OCI-LY1 (cell line): ENCODE measurements at regions not wholly inside any gene's neighbourhood (a gene's known extent, or its start where the extent isn't known, plus 50 kb on each side); places are given as distances from the start of the nearest gene placed in this dataset.

Experiments used
- H2AFZ ChIP-seq: fragments of 200-600 bp; sonication (generic), shearing (Covaris generic); 2 replicates; pipeline ENCODE4 v1.6.0; 2014; ENCODE audit warnings: antibody characterized with exemption, mild to moderate bottlenecking, low read length
- H3F3A ChIP-seq: fragments of 200-600 bp; sonication (generic), shearing (Covaris generic); 2 replicates; pipeline ENCODE4 v1.6.0; 2014; ENCODE audit warnings: mild to moderate bottlenecking, antibody characterized with exemption, low read length, moderate library complexity; ENCODE audit not compliant: insufficient read depth
- H3K27ac ChIP-seq: fragments of 200-600 bp; sonication (generic); 2 replicates; pipeline ENCODE4 v1.5.1; 2014; ENCODE audit warnings: low read length, mixed run types, mild to moderate bottlenecking, low read depth; ENCODE audit not compliant: poor library complexity, severe bottlenecking
- H3K27me3 ChIP-seq: fragments of 200-600 bp; sonication (generic); 2 replicates; pipeline ENCODE4 v1.6.0; 2014; ENCODE audit warnings: antibody characterized with exemption, mild to moderate bottlenecking, low read length, moderate library complexity; ENCODE audit not compliant: insufficient read depth
- H3K36me3 ChIP-seq: fragments of 200-600 bp; sonication (generic); 2 replicates; pipeline ENCODE4 v1.6.1; 2014; ENCODE audit warnings: mild to moderate bottlenecking, antibody characterized with exemption, low read length, moderate library complexity, mixed read lengths; ENCODE audit not compliant: insufficient read depth
- H3K4me1 ChIP-seq: fragments of 200-600 bp; sonication (generic); 2 replicates; pipeline ENCODE4 v1.5.1; 2014; ENCODE audit warnings: mild to moderate bottlenecking, low read length, moderate library complexity; ENCODE audit not compliant: insufficient read depth, severe bottlenecking
- H3K4me2 ChIP-seq: fragments of 200-600 bp; sonication (generic), shearing (Covaris generic); 2 replicates; pipeline ENCODE4 v1.6.1; 2014; ENCODE audit warnings: low read length
- H3K4me3 ChIP-seq: fragments of 200-600 bp; sonication (generic); 2 replicates; pipeline ENCODE4 v1.5.1; 2014; ENCODE audit warnings: low read length, low read depth, mild to moderate bottlenecking, mixed read lengths; ENCODE audit not compliant: poor library complexity, severe bottlenecking
- H3K79me2 ChIP-seq: fragments of 200-600 bp; shearing (Covaris generic); 2 replicates; pipeline ENCODE4 v1.6.1; 2016; ENCODE audit warnings: mixed run types, low read length, mixed read lengths; ENCODE audit not compliant: insufficient read depth
- H3K9ac ChIP-seq: fragments of 200-600 bp; sonication (generic), shearing (Covaris generic); 2 replicates; pipeline ENCODE4 v1.6.1; 2014; ENCODE audit warnings: mild to moderate bottlenecking, low read length, mixed read lengths
- H3K9me2 ChIP-seq: fragments of 200-600 bp; sonication (generic), shearing (Covaris generic); 2 replicates; pipeline ENCODE4 v1.6.1; 2014; ENCODE audit warnings: low read depth, mild to moderate bottlenecking, low read length, mixed read lengths
- H3K9me3 ChIP-seq: fragments of 200-600 bp; shearing (Covaris generic); 2 replicates; pipeline ENCODE4 v1.6.1; 2014; ENCODE audit warnings: low read length, mixed read lengths
- H4K20me1 ChIP-seq: fragments of 200-600 bp; sonication (generic), shearing (Covaris generic); 2 replicates; pipeline ENCODE4 v1.6.0; 2016; ENCODE audit warnings: mild to moderate bottlenecking, low read length; ENCODE audit not compliant: insufficient read depth
- EZH2 ChIP-seq: fragments of 200-600 bp; sonication (generic), shearing (Covaris generic); IDR thresholded peaks from 2 replicates; pipeline ENCODE4 v1.8.0; 2017; ENCODE audit warnings: borderline replicate concordance, mixed run types, mild to moderate bottlenecking, antibody characterized with exemption, low read length, moderate library complexity, mixed read lengths
- TF ChIP-seq, protein P1 (sequence below): fragments of 200-600 bp; sonication (generic), shearing (Covaris generic); IDR thresholded peaks from 2 replicates; pipeline ENCODE4 v1.5.1; 2017; ENCODE audit warnings: mild to moderate bottlenecking, antibody characterized with exemption, low read length, moderate library complexity, mixed read lengths

DNA sequence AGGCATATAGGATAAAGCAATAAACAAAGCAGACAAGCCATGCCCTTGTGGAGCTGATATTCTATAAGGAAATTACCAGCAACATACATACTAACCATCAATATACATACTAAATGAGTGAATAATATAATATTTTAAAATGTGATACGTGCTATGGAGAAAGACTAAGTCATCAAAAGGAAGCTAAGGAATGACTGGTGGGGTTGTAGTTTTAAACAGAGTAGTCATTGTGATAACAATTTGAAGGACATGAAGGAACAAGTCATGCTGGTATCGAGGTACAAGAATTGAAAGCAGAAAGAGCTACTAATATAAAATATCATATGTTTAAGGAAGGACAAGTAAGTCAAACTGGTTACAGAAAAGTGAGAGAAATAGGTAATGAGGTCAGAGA lies 894.9 kb upstream of the PCDH9 start:
- no peak overlapping the region for H2AFZ ChIP-seq

DNA sequence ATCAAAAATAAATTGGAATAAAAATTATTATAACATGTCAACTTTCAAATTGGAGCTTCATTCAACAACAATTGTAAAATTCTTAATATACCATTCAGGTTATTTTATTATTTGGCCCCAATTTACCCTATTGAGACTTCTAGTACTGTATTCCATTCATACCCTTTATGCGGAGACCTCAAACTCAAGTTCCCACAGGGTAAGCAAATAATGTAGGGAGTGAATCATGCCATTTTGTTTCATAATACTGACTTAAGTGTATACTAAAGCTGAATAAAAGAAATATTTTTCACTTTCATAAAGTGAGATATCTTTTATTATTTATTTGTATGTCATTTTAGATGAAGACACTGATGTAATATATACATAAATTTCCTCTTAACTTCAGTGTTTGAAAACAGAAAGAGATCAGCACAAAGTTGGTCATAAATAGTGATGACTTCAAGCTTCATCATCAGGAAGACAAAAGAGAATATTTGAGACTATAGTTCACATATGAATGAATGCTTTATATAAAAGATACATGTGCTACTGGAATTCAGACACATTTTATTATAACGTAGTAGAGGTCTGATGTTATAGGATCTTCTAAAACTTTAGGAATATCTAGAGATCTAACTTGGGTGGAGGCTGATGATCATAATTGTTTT lies 894.4 kb upstream of the PCDH9 start:
- no peak overlapping the region for H3K4me3 ChIP-seq
- H3K27ac ChIP-seq: no peak overlapping the region
- no peaks in the 10 kb centered on the region for H3K36me3 ChIP-seq
- no peaks in the 10 kb centered on the region for H3F3A ChIP-seq
- no peaks in the 10 kb centered on the region for H3K4me1 ChIP-seq
- H3K27me3 ChIP-seq: no peaks in the 10 kb centered on the region
- no peak overlapping the region for H3K4me2 ChIP-seq
- H3K9me2 ChIP-seq: no peaks in the 10 kb centered on the region
- no peak for TF ChIP-seq EZH2
- TF ChIP-seq, protein P1, sequence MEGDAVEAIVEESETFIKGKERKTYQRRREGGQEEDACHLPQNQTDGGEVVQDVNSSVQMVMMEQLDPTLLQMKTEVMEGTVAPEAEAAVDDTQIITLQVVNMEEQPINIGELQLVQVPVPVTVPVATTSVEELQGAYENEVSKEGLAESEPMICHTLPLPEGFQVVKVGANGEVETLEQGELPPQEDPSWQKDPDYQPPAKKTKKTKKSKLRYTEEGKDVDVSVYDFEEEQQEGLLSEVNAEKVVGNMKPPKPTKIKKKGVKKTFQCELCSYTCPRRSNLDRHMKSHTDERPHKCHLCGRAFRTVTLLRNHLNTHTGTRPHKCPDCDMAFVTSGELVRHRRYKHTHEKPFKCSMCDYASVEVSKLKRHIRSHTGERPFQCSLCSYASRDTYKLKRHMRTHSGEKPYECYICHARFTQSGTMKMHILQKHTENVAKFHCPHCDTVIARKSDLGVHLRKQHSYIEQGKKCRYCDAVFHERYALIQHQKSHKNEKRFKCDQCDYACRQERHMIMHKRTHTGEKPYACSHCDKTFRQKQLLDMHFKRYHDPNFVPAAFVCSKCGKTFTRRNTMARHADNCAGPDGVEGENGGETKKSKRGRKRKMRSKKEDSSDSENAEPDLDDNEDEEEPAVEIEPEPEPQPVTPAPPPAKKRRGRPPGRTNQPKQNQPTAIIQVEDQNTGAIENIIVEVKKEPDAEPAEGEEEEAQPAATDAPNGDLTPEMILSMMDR: no peak
- no peaks in the 10 kb centered on the region for H4K20me1 ChIP-seq
- H3K9me3 ChIP-seq: no peaks in the 10 kb centered on the region
- H3K9ac ChIP-seq: no peak overlapping the region
- no peaks in the 10 kb centered on the region for H3K79me2 ChIP-seq
- no peak overlapping the region for H2AFZ ChIP-seq

More for the DNA sequence above, 894.9 kb upstream of the PCDH9 start:
- Histone ChIP-seq H3K27me3 (no peaks in the 10 kb centered on the region), H3K79me2 (no peaks in the 10 kb centered on the region), H3K4me1 (no peaks in the 10 kb centered on the region), H3K9me2 (no peaks in the 10 kb centered on the region), H3K36me3 (no peaks in the 10 kb centered on the region), H3K9ac (no peak overlapping the region), H3K27ac (no peak overlapping the region), H4K20me1 (no peaks in the 10 kb centered on the region), H3K9me3 (no peaks in the 10 kb centered on the region), H3K4me2 (no peak overlapping the region), H3K4me3 (no peak overlapping the region), H3F3A (no peaks in the 10 kb centered on the region)
- TF ChIP-seq, protein P1: no peak
- TF ChIP-seq EZH2: no peak

DNA sequence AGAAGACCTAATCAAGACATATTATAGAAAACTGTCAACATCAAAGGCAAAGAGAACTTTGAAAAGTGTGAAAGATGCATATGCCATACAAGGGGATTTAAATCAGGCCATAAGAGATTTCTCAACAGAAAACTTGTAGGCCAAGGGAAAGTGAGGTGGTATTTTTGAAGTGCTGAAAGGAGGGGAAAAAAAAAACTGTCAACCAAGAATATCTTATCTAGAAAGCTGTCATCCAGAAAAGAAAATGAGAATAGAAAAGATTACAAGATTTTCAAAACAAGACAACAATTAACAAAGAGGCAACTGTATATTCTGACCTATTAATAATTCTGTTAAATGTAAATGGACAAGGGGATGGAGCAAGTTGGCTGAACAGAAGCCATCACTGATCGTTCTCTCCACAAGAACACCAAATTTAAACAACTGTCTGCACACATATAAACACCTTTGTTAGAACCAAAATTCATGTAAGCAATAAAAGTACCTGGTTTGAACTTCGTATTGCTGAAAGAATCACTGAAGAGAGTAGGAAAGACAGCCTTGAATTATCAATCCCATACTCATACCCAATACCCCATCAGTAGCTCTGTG lies 880.1 kb upstream of the PCDH9 start:
- no peaks in the 10 kb centered on the region for H3F3A ChIP-seq
- H3K4me1 ChIP-seq: no peaks in the 10 kb centered on the region
- H3K4me2 ChIP-seq: no peak overlapping the region
- no peaks in the 10 kb centered on the region for H3K27me3 ChIP-seq
- no peaks in the 10 kb centered on the region for H3K9me2 ChIP-seq
- H3K9me3 ChIP-seq: no peaks in the 10 kb centered on the region
- H3K79me2 ChIP-seq: no peaks in the 10 kb centered on the region
- no peak overlapping the region for H3K9ac ChIP-seq
- TF ChIP-seq, protein P1: no peak
- TF ChIP-seq EZH2: no peak
- no peaks in the 10 kb centered on the region for H4K20me1 ChIP-seq
- no peaks in the 10 kb centered on the region for H3K36me3 ChIP-seq
- H3K27ac ChIP-seq: no peak overlapping the region
- H2AFZ ChIP-seq: no peak overlapping the region
- no peak overlapping the region for H3K4me3 ChIP-seq
